ENCODE measurements at regions not wholly inside any gene's neighbourhood (a gene's known extent, or its start where the extent isn't known, plus 50 kb on each side); places are given as distances from the start of the nearest gene placed in this dataset.

GRCh38 chr15:94064676-94065313 lies 166.6 kb upstream of the MCTP2 start:
- ATAC-seq (ENCODE audit: low FRiP score) (no peak), DNase-seq (ENCODE audit: low spot score) (no peak)
- no peak for TF ChIP-seq CTCF (IDR thresholded peaks at IDR 0.05)

DNA sequence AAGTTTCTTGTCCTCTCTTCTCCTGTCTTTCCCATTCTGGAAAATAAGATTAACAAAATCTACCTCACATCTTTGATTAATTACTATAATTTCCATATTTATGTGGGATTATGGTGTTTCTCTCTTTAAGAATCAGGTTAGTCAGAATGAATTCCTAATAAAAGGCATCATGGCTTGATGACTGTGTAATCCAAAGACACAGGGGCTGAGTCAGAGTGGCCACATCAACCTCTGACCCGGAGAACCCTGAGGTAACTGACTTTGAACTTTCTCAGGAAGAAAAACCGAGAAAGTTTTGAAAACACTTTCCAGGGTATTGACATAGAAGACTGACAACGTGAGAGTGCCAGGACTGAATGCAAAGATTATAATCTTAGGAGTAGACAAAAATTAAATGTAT lies 170.3 kb upstream of the MCTP2 start:
- no peak for TF ChIP-seq CTCF (IDR thresholded peaks at IDR 0.05)
- ATAC-seq (ENCODE audit: low FRiP score): no peak
- no peak for DNase-seq (ENCODE audit: low spot score)

GRCh38 chr15:94059013-94059587 lies 172.3 kb upstream of the MCTP2 start:
- TF ChIP-seq CTCF (IDR thresholded peaks at IDR 0.05): no peak
- no peak for ATAC-seq (ENCODE audit: low FRiP score)
- DNase-seq (ENCODE audit: low spot score): no peak

DNA sequence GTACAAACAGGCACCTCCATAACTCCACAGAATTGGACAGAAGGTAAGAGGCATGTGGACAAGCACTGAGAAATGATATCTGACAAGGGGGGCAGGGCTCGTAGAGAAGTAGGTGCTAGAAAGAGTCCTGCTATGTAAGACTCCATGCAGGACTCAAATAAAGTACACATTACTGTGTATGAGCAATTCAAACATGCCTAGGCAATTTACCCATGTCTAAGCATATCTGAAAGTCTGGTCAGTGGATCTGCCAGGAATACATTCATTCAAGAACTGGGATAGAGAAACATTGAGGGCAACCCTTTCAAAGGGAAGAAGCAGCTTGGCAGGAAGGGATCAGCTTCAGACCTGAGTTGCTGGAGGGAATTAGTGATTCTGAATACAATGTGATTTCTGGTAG lies 174.1 kb upstream of the MCTP2 start:
- DNase-seq (ENCODE audit: low spot score) (no peak), ATAC-seq (ENCODE audit: low FRiP score) (no peak)
- no peak for TF ChIP-seq CTCF (IDR thresholded peaks at IDR 0.05)

- no peak for DNase-seq (ENCODE audit: low spot score)
- no peak for TF ChIP-seq CTCF (IDR thresholded peaks at IDR 0.05)
- ATAC-seq (ENCODE audit: low FRiP score): no peak
Measured at GRCh38 chr15:94056314-94056713, 175.0 kb upstream of the MCTP2 start.

DNA sequence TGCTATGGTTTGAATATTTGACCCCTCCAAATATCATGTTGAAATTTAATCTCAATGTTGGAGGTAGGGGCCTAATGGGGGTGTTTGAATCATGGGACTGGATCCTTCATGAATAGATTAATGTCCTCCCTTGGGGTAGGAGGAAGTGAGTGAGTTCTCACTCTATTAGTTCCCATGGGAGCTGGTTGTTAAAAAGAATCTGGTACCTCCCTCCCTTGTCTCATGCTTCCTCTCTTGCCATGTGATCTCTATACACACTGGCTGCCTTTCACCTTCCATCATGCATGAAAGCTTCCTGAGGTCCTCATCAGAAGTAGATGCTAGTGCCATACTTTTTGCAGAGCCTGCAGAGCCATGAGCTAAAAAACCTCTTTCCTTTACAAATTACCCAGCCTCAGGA lies 177.7 kb upstream of the MCTP2 start:
- TF ChIP-seq CTCF (IDR thresholded peaks at IDR 0.05): no peak
- DNase-seq (ENCODE audit: low spot score) (no peak), ATAC-seq (ENCODE audit: low FRiP score) (no peak)

DNA sequence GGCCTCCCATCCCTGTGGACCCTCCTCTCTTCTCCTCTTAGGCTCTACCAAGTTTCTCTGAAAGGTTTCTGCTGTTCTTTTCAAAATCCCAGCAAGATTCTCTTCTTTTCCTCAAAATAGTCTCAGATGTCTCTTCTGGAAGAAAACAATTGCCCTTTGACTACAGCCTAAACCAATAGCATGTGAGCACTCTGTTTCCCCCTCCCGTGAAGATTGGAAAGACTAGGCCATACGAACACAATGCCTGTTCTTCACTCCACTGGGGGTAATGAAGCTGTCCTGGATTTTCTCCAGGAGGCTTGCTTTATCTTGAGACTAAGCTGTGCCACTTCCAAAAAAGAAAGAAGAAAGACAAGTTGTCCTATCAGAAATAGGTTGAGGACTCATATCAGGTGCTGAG lies 178.7 kb upstream of the MCTP2 start:
- no peak for ATAC-seq (ENCODE audit: low FRiP score)
- DNase-seq (ENCODE audit: low spot score): no peak
- no peak for TF ChIP-seq CTCF (IDR thresholded peaks at IDR 0.05)
